ENCODE measurements at regions not wholly inside any gene's neighbourhood (a gene's known extent, or its start where the extent isn't known, plus 50 kb on each side); places are given as distances from the start of the nearest gene placed in this dataset.

DNA sequence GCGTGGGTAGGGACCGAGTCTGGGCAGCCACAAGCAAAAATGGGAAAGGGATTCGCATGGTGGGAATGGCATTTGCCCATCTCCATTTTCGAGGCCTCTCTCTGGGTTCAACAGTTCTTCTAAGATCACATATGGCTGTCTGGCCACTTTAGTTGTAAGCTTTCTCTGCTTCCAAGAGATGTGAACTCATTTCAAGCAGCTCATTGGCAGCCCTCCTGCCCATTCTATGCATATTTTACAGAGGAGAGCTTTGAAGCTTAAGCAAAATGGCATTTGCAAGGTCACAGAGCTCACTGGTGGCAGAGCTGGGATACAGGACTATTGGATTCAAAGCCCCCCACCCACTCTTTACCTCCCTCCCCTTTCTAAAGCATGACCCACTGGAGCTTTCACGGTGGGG, 93.7 kb downstream of the HHIPL2 start:
- TF ChIP-seq CTCF (IDR thresholded peaks at IDR 0.05; ENCODE audit: low read depth, low read length), result no peak
- in situ Hi-C loops (cut with HindIII; ENCODE audit: low sequenced_read_pairs), result no loop called here
- no peak overlapping the region for H3K4me3 ChIP-seq (ENCODE audit: low read depth, low read length)
- DNase-seq (ENCODE audit: low read depth, low spot score), result peak; percentile 41

DNA sequence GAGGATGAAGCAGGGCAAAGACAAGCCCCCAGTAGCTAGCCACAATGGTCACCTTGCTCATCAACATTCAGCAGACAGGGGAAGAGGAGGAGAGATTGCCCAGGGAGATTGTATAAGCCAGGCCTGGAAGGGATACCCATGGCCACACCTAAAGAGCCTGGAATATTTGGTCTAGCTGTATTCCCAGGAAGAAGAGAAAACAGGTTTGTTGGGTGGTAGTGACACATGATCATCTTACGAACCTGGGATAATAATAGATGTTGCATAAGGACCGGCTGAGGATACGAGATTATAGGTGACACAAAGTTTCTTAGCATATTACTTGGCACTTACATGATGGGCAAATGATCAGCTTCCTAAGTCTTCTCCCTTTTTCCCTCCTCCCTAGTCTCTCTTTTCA, 95.9 kb downstream of the HHIPL2 start:
- TF ChIP-seq CTCF (IDR thresholded peaks at IDR 0.05; ENCODE audit: low read depth, low read length), result no peak
- in situ Hi-C loops (cut with HindIII; ENCODE audit: low sequenced_read_pairs), result no loop called here
- no peak overlapping the region for H3K4me3 ChIP-seq (ENCODE audit: low read depth, low read length)
- DNase-seq (ENCODE audit: low read depth, low spot score), result no peak

DNA sequence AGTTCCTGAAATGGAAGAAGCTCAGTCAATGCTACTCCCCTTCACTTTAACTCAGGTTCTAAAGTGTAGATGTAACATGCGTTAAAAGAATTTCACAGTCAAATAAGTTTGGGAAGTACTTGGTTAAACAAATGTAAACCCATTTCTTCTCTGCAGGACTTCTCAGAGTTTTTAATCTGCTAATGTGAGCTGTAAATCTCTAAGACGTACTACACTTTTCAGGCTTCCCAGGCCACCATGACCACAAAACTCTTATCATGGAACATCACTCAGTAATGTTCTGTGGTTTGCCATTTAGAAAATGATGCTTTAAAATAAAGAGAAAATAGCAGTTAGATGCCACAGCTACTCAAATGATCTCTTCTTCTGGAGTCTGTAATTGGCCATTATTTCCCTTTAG, 104.3 kb downstream of the HHIPL2 start:
- no peak for TF ChIP-seq CTCF (IDR thresholded peaks at IDR 0.05; ENCODE audit: low read depth, low read length)
- in situ Hi-C loops (cut with HindIII; ENCODE audit: low sequenced_read_pairs), result no loop called here
- DNase-seq (ENCODE audit: low read depth, low spot score), result peak; percentile 8
- H3K4me3 ChIP-seq (ENCODE audit: low read depth, low read length), result no peak overlapping the region

- DNase-seq (ENCODE audit: low read depth, low spot score), result no peak
- in situ Hi-C loops (cut with HindIII; ENCODE audit: low sequenced_read_pairs), result no loop called here
- no peak overlapping the region for H3K4me3 ChIP-seq (ENCODE audit: low read depth, low read length)
- TF ChIP-seq CTCF (IDR thresholded peaks at IDR 0.05; ENCODE audit: low read depth, low read length), result no peak
Observed at GRCh38 chr1:222441066-222441465, 106.8 kb downstream of the HHIPL2 start.

- DNase-seq (ENCODE audit: low read depth, low spot score), result no peak
- no peak for TF ChIP-seq CTCF (IDR thresholded peaks at IDR 0.05; ENCODE audit: low read depth, low read length)
- no peak overlapping the region for H3K4me3 ChIP-seq (ENCODE audit: low read depth, low read length)
- in situ Hi-C loops (cut with HindIII; ENCODE audit: low sequenced_read_pairs), result no loop called here
Observed at GRCh38 chr1:222424826-222425225, 123.1 kb downstream of the HHIPL2 start.

DNA sequence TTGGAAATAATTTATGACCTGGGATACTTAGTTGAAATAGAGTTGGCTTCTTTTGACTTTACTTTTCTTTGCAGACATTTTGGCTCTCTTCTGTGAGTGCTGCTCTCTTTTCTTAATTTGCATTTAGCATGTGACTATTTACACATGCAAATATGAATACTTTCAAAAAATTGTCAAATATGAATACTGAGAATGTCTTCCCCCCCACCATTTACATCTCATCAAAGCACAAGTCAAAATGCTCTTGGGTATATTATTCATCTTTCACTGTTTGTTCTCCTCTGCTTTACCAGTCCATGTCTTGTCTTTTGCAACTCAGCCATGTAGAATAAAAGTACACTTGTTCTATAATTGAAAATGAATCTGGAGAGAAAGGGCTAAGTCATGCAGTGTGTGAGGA, 126.5 kb downstream of the HHIPL2 start:
- no peak for TF ChIP-seq CTCF (IDR thresholded peaks at IDR 0.05; ENCODE audit: low read depth, low read length)
- DNase-seq (ENCODE audit: low read depth, low spot score), result no peak
- in situ Hi-C loops (cut with HindIII; ENCODE audit: low sequenced_read_pairs), result no loop called here
- H3K4me3 ChIP-seq (ENCODE audit: low read depth, low read length), result no peak overlapping the region

- no peak for TF ChIP-seq CTCF (IDR thresholded peaks at IDR 0.05; ENCODE audit: low read depth, low read length)
- DNase-seq (ENCODE audit: low read depth, low spot score), result no peak
- in situ Hi-C loops (cut with HindIII; ENCODE audit: low sequenced_read_pairs), result no loop called here
- H3K4me3 ChIP-seq (ENCODE audit: low read depth, low read length), result no peak overlapping the region
Observed at GRCh38 chr1:222420633-222421032, 127.3 kb downstream of the HHIPL2 start.

All from astrocyte of the spinal cord (primary cell).